ENCODE measurements at regions not wholly inside any gene's neighbourhood (a gene's known extent, or its start where the extent isn't known, plus 50 kb on each side); places are given as distances from the start of the nearest gene placed in this dataset.
"Not testable (repeated sequence)": the region's sequence is repeated elsewhere in the genome, so short reads cannot be mapped to it uniquely, and the experiment has no call there.

DNA sequence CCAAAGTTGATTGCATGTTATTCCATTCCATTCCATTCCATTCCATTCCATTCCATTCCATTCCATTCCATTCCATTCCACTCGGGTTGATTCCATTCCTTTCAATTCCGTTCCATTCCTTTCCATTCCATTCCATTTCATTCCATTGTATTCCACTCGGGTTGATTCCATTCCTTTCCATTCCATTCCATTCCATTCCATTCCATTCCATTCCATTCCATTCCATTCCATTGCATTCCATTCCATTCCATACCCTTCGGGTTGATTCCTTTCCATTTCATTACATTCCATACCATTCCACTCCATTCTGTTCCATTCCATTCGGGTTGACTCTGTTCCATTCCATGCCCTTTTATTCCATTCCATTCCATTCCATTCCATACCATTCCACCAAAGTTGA, 140.8 kb downstream of the CWH43 start:
- H3K27ac Mint-ChIP-seq; H3K27me3 Mint-ChIP-seq; H3K27ac ChIP-seq (ENCODE audit: low read depth, low read length); H3K4me3 ChIP-seq (ENCODE audit: low read length); POLR2A ChIA-PET; DNase-seq; H3K4me1 ChIP-seq (ENCODE audit: control insufficient read depth in 2 of 2, insufficient read depth in 2 of 2, low read length in 2 of 2); H3K4me3 Mint-ChIP-seq; intact Hi-C loops (cut with micrococcal nuclease); H3K36me3 ChIP-seq (ENCODE audit: control insufficient read depth in 2 of 3, insufficient read depth in 3 of 3, low read length in 3 of 3); CTCF ChIA-PET; H3K9me3 ChIP-seq (ENCODE audit: control insufficient read depth in 2 of 3, low read length in 3 of 3); H3K27me3 ChIP-seq (ENCODE audit: control insufficient read depth in 2 of 2, insufficient read depth in 2 of 2, low read length in 2 of 2); H3K4me1 Mint-ChIP-seq: not testable (repeated sequence)
- Mint-ChIP-seq H3K36me3 (peaks cover 0 to 12% (median 0%) of the 10 kb centered on the region in 5 donors), H3K9me3 (peaks cover 0 to 19% (median 9%) of the 10 kb centered on the region in 11 donors)
- peak; percentile 33 for ATAC-seq

GRCh38 chr4:49129385-49129784, 143.3 kb downstream of the CWH43 start:
- Mint-ChIP-seq H3K9me3 (peaks cover 0 to 26% (median 8%) of the 10 kb centered on the region in 11 donors), H3K36me3 (peaks cover 0 to 19% (median 0%) of the 10 kb centered on the region in 5 donors)
- H3K27ac ChIP-seq (ENCODE audit: low read depth, low read length); H3K4me3 ChIP-seq (ENCODE audit: low read length); H3K27ac Mint-ChIP-seq; ATAC-seq; H3K9me3 ChIP-seq (ENCODE audit: control insufficient read depth in 2 of 3, low read length in 3 of 3); H3K27me3 Mint-ChIP-seq; H3K27me3 ChIP-seq (ENCODE audit: control insufficient read depth in 2 of 2, insufficient read depth in 2 of 2, low read length in 2 of 2); H3K4me3 Mint-ChIP-seq; POLR2A ChIA-PET; intact Hi-C loops (cut with micrococcal nuclease); H3K4me1 Mint-ChIP-seq; DNase-seq; H3K4me1 ChIP-seq (ENCODE audit: control insufficient read depth in 2 of 2, insufficient read depth in 2 of 2, low read length in 2 of 2); CTCF ChIA-PET; H3K36me3 ChIP-seq (ENCODE audit: control insufficient read depth in 2 of 3, insufficient read depth in 3 of 3, low read length in 3 of 3): not testable (repeated sequence)

- H3K27me3 Mint-ChIP-seq; CTCF ChIA-PET; H3K27ac ChIP-seq (ENCODE audit: low read depth, low read length); H3K4me3 ChIP-seq (ENCODE audit: low read length); H3K4me1 ChIP-seq (ENCODE audit: control insufficient read depth in 2 of 2, insufficient read depth in 2 of 2, low read length in 2 of 2); POLR2A ChIA-PET; DNase-seq; H3K9me3 ChIP-seq (ENCODE audit: control insufficient read depth in 2 of 3, low read length in 3 of 3); H3K36me3 ChIP-seq (ENCODE audit: control insufficient read depth in 2 of 3, insufficient read depth in 3 of 3, low read length in 3 of 3); H3K27ac Mint-ChIP-seq; H3K4me3 Mint-ChIP-seq; intact Hi-C loops (cut with micrococcal nuclease); H3K27me3 ChIP-seq (ENCODE audit: control insufficient read depth in 2 of 2, insufficient read depth in 2 of 2, low read length in 2 of 2); H3K4me1 Mint-ChIP-seq: not testable (repeated sequence)
- Mint-ChIP-seq H3K9me3 (peaks cover 0 to 28% (median 8%) of the 10 kb centered on the region in 11 donors), H3K36me3 (peaks cover 0 to 24% (median 0%) of the 10 kb centered on the region in 5 donors)
- ATAC-seq: peak; percentile 40
Observed at GRCh38 chr4:49129870-49130269, 143.8 kb downstream of the CWH43 start.

DNA sequence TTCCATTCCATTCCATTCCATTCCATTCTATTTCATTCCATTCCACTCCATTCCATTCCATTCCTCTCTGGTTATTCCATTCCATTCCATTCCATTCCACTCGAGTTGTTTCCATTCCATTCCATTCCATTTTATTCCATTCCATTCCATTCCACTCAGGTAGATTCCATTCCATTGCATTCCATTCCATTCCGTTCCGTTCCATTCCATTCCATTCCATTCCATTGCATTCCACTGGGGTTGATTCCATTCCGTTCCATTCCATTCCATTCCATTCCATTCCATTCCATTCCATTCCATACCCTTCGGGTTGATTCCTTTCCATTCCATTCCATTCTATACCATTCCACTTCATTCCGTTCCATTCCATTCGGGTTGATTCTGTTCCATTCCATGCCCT, 144.6 kb downstream of the CWH43 start:
- H3K36me3 ChIP-seq (ENCODE audit: control insufficient read depth in 2 of 3, insufficient read depth in 3 of 3, low read length in 3 of 3); POLR2A ChIA-PET; intact Hi-C loops (cut with micrococcal nuclease); H3K4me1 Mint-ChIP-seq; H3K27me3 Mint-ChIP-seq; H3K4me3 ChIP-seq (ENCODE audit: low read length); H3K27me3 ChIP-seq (ENCODE audit: control insufficient read depth in 2 of 2, insufficient read depth in 2 of 2, low read length in 2 of 2); H3K27ac ChIP-seq (ENCODE audit: low read depth, low read length); H3K9me3 ChIP-seq (ENCODE audit: control insufficient read depth in 2 of 3, low read length in 3 of 3); CTCF ChIA-PET; DNase-seq; H3K4me3 Mint-ChIP-seq; H3K4me1 ChIP-seq (ENCODE audit: control insufficient read depth in 2 of 2, insufficient read depth in 2 of 2, low read length in 2 of 2); ATAC-seq; H3K27ac Mint-ChIP-seq: not testable (repeated sequence)
- Mint-ChIP-seq H3K36me3 (peaks cover 0 to 25% (median 0%) of the 10 kb centered on the region in 5 donors), H3K9me3 (peaks cover 0 to 29% (median 8%) of the 10 kb centered on the region in 11 donors)

- H3K4me3 Mint-ChIP-seq; intact Hi-C loops (cut with micrococcal nuclease); H3K27me3 Mint-ChIP-seq; DNase-seq; CTCF ChIA-PET; H3K27ac ChIP-seq (ENCODE audit: low read depth, low read length); H3K9me3 ChIP-seq (ENCODE audit: control insufficient read depth in 2 of 3, low read length in 3 of 3); H3K36me3 ChIP-seq (ENCODE audit: control insufficient read depth in 2 of 3, insufficient read depth in 3 of 3, low read length in 3 of 3); H3K4me1 ChIP-seq (ENCODE audit: control insufficient read depth in 2 of 2, insufficient read depth in 2 of 2, low read length in 2 of 2); POLR2A ChIA-PET; H3K27ac Mint-ChIP-seq; H3K4me1 Mint-ChIP-seq; H3K27me3 ChIP-seq (ENCODE audit: control insufficient read depth in 2 of 2, insufficient read depth in 2 of 2, low read length in 2 of 2); H3K4me3 ChIP-seq (ENCODE audit: low read length): not testable (repeated sequence)
- Mint-ChIP-seq H3K36me3 (peaks cover 9 to 32% (median 20%) of the 10 kb centered on the region in 5 donors), H3K9me3 (peaks cover 6 to 28% (median 23%) of the 10 kb centered on the region in 11 donors)
- ATAC-seq: peak; percentile 74
Observed at GRCh38 chr4:49137043-49137442, 151.0 kb downstream of the CWH43 start.

- POLR2A ChIA-PET; H3K4me1 Mint-ChIP-seq; H3K27ac ChIP-seq (ENCODE audit: low read depth, low read length): not testable (repeated sequence)
Observed at GRCh38 chr4:49137961-49138360, 151.9 kb downstream of the CWH43 start.

DNA sequence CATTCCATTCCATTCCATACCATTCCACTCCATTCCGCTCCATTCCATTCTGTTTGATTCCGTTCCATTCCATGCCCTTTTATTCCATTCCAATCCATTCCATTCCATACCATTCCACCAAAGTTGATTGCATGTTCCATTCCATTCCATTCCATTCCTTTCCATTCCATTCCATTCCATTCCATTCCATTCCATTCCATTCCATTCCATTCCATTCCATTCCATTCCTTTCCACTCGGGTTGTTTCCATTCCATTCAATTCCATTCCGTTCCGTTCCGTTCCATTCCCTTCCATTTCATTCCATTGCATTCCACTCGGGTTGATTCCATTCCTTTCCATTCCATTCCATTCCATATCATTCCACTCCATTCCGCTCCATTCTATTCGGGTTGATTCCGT, 152.7 kb downstream of the CWH43 start:
- POLR2A ChIA-PET; H3K4me1 ChIP-seq (ENCODE audit: control insufficient read depth in 2 of 2, insufficient read depth in 2 of 2, low read length in 2 of 2); H3K27me3 ChIP-seq (ENCODE audit: control insufficient read depth in 2 of 2, insufficient read depth in 2 of 2, low read length in 2 of 2); DNase-seq; H3K27ac ChIP-seq (ENCODE audit: low read depth, low read length); H3K27ac Mint-ChIP-seq; H3K36me3 ChIP-seq (ENCODE audit: control insufficient read depth in 2 of 3, insufficient read depth in 3 of 3, low read length in 3 of 3); H3K9me3 ChIP-seq (ENCODE audit: control insufficient read depth in 2 of 3, low read length in 3 of 3); H3K4me1 Mint-ChIP-seq; CTCF ChIA-PET; H3K27me3 Mint-ChIP-seq; intact Hi-C loops (cut with micrococcal nuclease); H3K4me3 ChIP-seq (ENCODE audit: low read length); H3K4me3 Mint-ChIP-seq: not testable (repeated sequence)
- Mint-ChIP-seq H3K36me3 (peaks cover 9 to 41% (median 21%) of the 10 kb centered on the region in 5 donors), H3K9me3 (peaks cover 6 to 40% (median 33%) of the 10 kb centered on the region in 11 donors)
- peak; percentile 30 for ATAC-seq

More at GRCh38 chr4:49137961-49138360, 151.9 kb downstream of the CWH43 start:
- peak; percentile 17 for ATAC-seq
- H3K27ac Mint-ChIP-seq; H3K36me3 ChIP-seq (ENCODE audit: control insufficient read depth in 2 of 3, insufficient read depth in 3 of 3, low read length in 3 of 3); H3K27me3 Mint-ChIP-seq; H3K4me1 ChIP-seq (ENCODE audit: control insufficient read depth in 2 of 2, insufficient read depth in 2 of 2, low read length in 2 of 2); CTCF ChIA-PET; H3K4me3 ChIP-seq (ENCODE audit: low read length); H3K4me3 Mint-ChIP-seq; intact Hi-C loops (cut with micrococcal nuclease); H3K9me3 ChIP-seq (ENCODE audit: control insufficient read depth in 2 of 3, low read length in 3 of 3); DNase-seq; H3K27me3 ChIP-seq (ENCODE audit: control insufficient read depth in 2 of 2, insufficient read depth in 2 of 2, low read length in 2 of 2): not testable (repeated sequence)
- Mint-ChIP-seq H3K9me3 (peaks cover 6 to 32% (median 27%) of the 10 kb centered on the region in 11 donors), H3K36me3 (peaks cover 9 to 36% (median 21%) of the 10 kb centered on the region in 5 donors)

All from naive thymus-derived CD4-positive, alpha-beta T cell (primary cell).